ENCODE measurements at regions not wholly inside any gene's neighbourhood (a gene's known extent, or its start where the extent isn't known, plus 50 kb on each side); places are given as distances from the start of the nearest gene placed in this dataset.
"Not testable (repeated sequence)": the region's sequence is repeated elsewhere in the genome, so short reads cannot be mapped to it uniquely, and the experiment has no call there.

GRCh38 chr10:33052915-33053810, 95.1 kb upstream of the ITGB1 start:
- ChIA-PET CTCF (no interaction called here), POLR2A (no interaction called here)
- TF ChIP-seq TARDBP (IDR thresholded peaks at IDR 0.05) (no peak), NFRKB (IDR thresholded peaks at IDR 0.05) (no peak), ARNT (IDR thresholded peaks at IDR 0.05) (no peak), FOXA1 (IDR thresholded peaks at IDR 0.05) (no peak), ELF4 (IDR thresholded peaks at IDR 0.05) (no peak), FOXK2 (IDR thresholded peaks at IDR 0.05) (no peak), SP1 (IDR thresholded peaks at IDR 0.05) (no peak), LEF1 (IDR thresholded peaks at IDR 0.05; ENCODE audit: borderline replicate concordance) (no peak), HDGF (IDR thresholded peaks at IDR 0.05; ENCODE audit: borderline replicate concordance) (no peak), CTBP1 (IDR thresholded peaks at IDR 0.05; ENCODE audit: borderline replicate concordance) (no peak), FOXM1 (IDR thresholded peaks at IDR 0.05; ENCODE audit: borderline replicate concordance) (no peak), ZNF384 (IDR thresholded peaks at IDR 0.05) (no peak), PKNOX1 (IDR thresholded peaks at IDR 0.05) (no peak), BHLHE40 (IDR thresholded peaks at IDR 0.05; ENCODE audit: borderline replicate concordance) (no peak), SUZ12 (IDR thresholded peaks at IDR 0.05) (no peak), L3MBTL2 (conservative IDR thresholded peaks at IDR 0.05) (no peak)
- no peak for DNase-seq (ENCODE audit: extremely low spot score)

- ChIA-PET POLR2A (no interaction called here), CTCF (no interaction called here)
- TF ChIP-seq HDGF (IDR thresholded peaks at IDR 0.05; ENCODE audit: borderline replicate concordance) (no peak), ELF4 (IDR thresholded peaks at IDR 0.05) (no peak), FOXM1 (IDR thresholded peaks at IDR 0.05; ENCODE audit: borderline replicate concordance) (no peak)
- no peak for DNase-seq (ENCODE audit: extremely low spot score)
These were observed 94.3 kb upstream of the ITGB1 start for GRCh38 chr10:33052263-33052875.

- POLR2A ChIA-PET; DNase-seq (ENCODE audit: extremely low spot score); CTCF ChIA-PET: not testable (repeated sequence)
These were observed 92.2 kb upstream of the ITGB1 start for GRCh38 chr10:33049963-33050920.

GRCh38 chr10:33048223-33048622, 90.2 kb upstream of the ITGB1 start:
- POLR2A ChIA-PET, result no interaction called here
- CTCF ChIA-PET, result interaction anchor here (0.6 kb wide), 1 partner anchor 31 kb away, joined by 3 read pairs; no protein-coding TSS in a partner anchor
- no peak for DNase-seq (ENCODE audit: extremely low spot score)
- TF ChIP-seq FOXK2 (IDR thresholded peaks at IDR 0.05) (no peak), SP1 (IDR thresholded peaks at IDR 0.05) (no peak), L3MBTL2 (conservative IDR thresholded peaks at IDR 0.05) (no peak), HDGF (IDR thresholded peaks at IDR 0.05; ENCODE audit: borderline replicate concordance) (no peak)

GRCh38 chr10:33047655-33048054, 89.6 kb upstream of the ITGB1 start:
- ChIA-PET POLR2A (no interaction called here), CTCF (interaction anchor here (0.6 kb wide), 1 partner anchor 32 kb away, joined by 3 read pairs; no protein-coding TSS in a partner anchor)
- TF ChIP-seq PKNOX1 (IDR thresholded peaks at IDR 0.05) (no peak), L3MBTL2 (conservative IDR thresholded peaks at IDR 0.05) (no peak), ZNF384 (IDR thresholded peaks at IDR 0.05) (no peak), FOXK2 (IDR thresholded peaks at IDR 0.05) (no peak), BHLHE40 (IDR thresholded peaks at IDR 0.05; ENCODE audit: borderline replicate concordance) (no peak), CTBP1 (IDR thresholded peaks at IDR 0.05; ENCODE audit: borderline replicate concordance) (no peak), ARNT (IDR thresholded peaks at IDR 0.05) (no peak), TARDBP (IDR thresholded peaks at IDR 0.05) (no peak), HDGF (IDR thresholded peaks at IDR 0.05; ENCODE audit: borderline replicate concordance) (no peak), LEF1 (IDR thresholded peaks at IDR 0.05; ENCODE audit: borderline replicate concordance) (no peak), SP1 (IDR thresholded peaks at IDR 0.05) (no peak), FOXA1 (IDR thresholded peaks at IDR 0.05) (no peak), SUZ12 (IDR thresholded peaks at IDR 0.05) (no peak), NFRKB (IDR thresholded peaks at IDR 0.05) (no peak), FOXM1 (IDR thresholded peaks at IDR 0.05; ENCODE audit: borderline replicate concordance) (no peak), ELF4 (IDR thresholded peaks at IDR 0.05) (no peak)
- no peak for DNase-seq (ENCODE audit: extremely low spot score)

GRCh38 chr10:33046792-33047191, 88.8 kb upstream of the ITGB1 start:
- no peak for DNase-seq (ENCODE audit: extremely low spot score)
- ChIA-PET POLR2A (no interaction called here), CTCF (no interaction called here)
- TF ChIP-seq TARDBP (IDR thresholded peaks at IDR 0.05) (no peak), SP1 (IDR thresholded peaks at IDR 0.05) (no peak), BHLHE40 (IDR thresholded peaks at IDR 0.05; ENCODE audit: borderline replicate concordance) (no peak), ARNT (IDR thresholded peaks at IDR 0.05) (no peak)
